Caco-2 (cell line): ENCODE measurements at regions not wholly inside any gene's neighbourhood (a gene's known extent, or its start where the extent isn't known, plus 50 kb on each side); places are given as distances from the start of the nearest gene placed in this dataset.

Experiments
- BruUV-seq: library from RNA; stranded (reverse); fragments of 400-500 nt; replicated peaks from 2 replicates; lab custom pipeline; 2021; lab: Mats Ljungman, UMichigan
- CTCF ChIA-PET: fragments of 300-600 bp; sonication (Branson Sonifier 250); formaldehyde crosslinking; loops from one replicate; lab custom pipeline; 2022; ENCODE audit warnings: antibody characterized with exemption; lab: Charles Lee
- POLR2A ChIA-PET: fragments of 300-600 bp; sonication (Branson Sonifier 250); formaldehyde crosslinking; loops from one replicate; lab custom pipeline; 2022; ENCODE audit warnings: antibody characterized with exemption; lab: Charles Lee
- DNase-seq, 2 experiments: peaks; one replicate each; pipeline versions ENCODE4 v3.0.0 to v3.0.0-alpha.2; 2020 to 2022
- H3K27me3 ChIP-seq: replicated peaks from 2 replicates; pipeline ENCODE4 v1.6.0; 2011; ENCODE audit warnings: low read length; ENCODE audit not compliant: control insufficient read depth, insufficient read depth
- H3K36me3 ChIP-seq: 2 replicates; pipeline ENCODE4 v1.5.1; 2011; ENCODE audit warnings: low read length; ENCODE audit not compliant: control insufficient read depth, insufficient read depth
- H3K4me1 ChIP-seq: fragments of 250-450 bp; sonication (Bioruptor Pico); 2 replicates; pipeline ENCODE4 v1.5.1; 2020; ENCODE audit warnings: mild to moderate bottlenecking
- H3K4me3 ChIP-seq: 2 replicates; pipeline ENCODE4 v1.5.1; 2011; ENCODE audit warnings: low read depth, mild to moderate bottlenecking, control low read depth, low read length
- H3K9me3 ChIP-seq: fragments of 250-450 bp; sonication (Bioruptor Pico); 2 replicates; pipeline ENCODE4 v1.5.1; 2020; ENCODE audit warnings: mild to moderate bottlenecking, moderate library complexity
- H3K27ac Mint-ChIP-seq: one replicate; pipeline ENCODE4 v1.8.0; 2022; ENCODE audit warnings: mixed read lengths; ENCODE audit not compliant: unreplicated experiment
- H3K27me3 Mint-ChIP-seq: one replicate; pipeline ENCODE4 v1.8.0; 2022; ENCODE audit warnings: mixed read lengths; ENCODE audit not compliant: insufficient read depth, unreplicated experiment
- H3K36me3 Mint-ChIP-seq: one replicate; pipeline ENCODE4 v1.8.0; 2022; ENCODE audit warnings: mild to moderate bottlenecking, mixed read lengths; ENCODE audit not compliant: insufficient read depth, unreplicated experiment
- H3K4me1 Mint-ChIP-seq: one replicate; pipeline ENCODE4 v1.8.0; 2022; ENCODE audit warnings: low read depth, mixed read lengths; ENCODE audit not compliant: unreplicated experiment
- H3K4me3 Mint-ChIP-seq: one replicate; pipeline ENCODE4 v1.8.0; 2022; ENCODE audit warnings: mild to moderate bottlenecking, moderate library complexity, mixed read lengths; ENCODE audit not compliant: unreplicated experiment
- H3K9me3 Mint-ChIP-seq: one replicate; pipeline ENCODE4 v1.8.0; 2022; ENCODE audit warnings: mixed read lengths; ENCODE audit not compliant: unreplicated experiment
- intact Hi-C: fragments of 100-400 bp; cut with micrococcal nuclease; formaldehyde crosslinking; loops from one replicate; pipeline ENCODE4 v1.10.0; 2022; ENCODE audit not compliant: unreplicated experiment
- TF ChIP-seq, protein P1 (sequence below), 2 experiments: fragments of 200-600 bp in 1 of 2; IDR thresholded peaks; 1 replicate in 1 of 2; 2 replicates in 1 of 2; pipeline versions ENCODE4 v1.5.1 to v1.8.0; 2011 to 2022; ENCODE audit warnings: antibody characterized with exemption in 1 of 2, control low read depth in 1 of 2, inconsistent platforms in 1 of 2, low read depth in 1 of 2, low read length in 1 of 2, mild to moderate bottlenecking in 1 of 2, moderate library complexity in 1 of 2; ENCODE audit not compliant: insufficient read depth in 1 of 2, severe bottlenecking in 1 of 2, unreplicated experiment in 1 of 2

GRCh38 chr6:78594668-78595066 lies 272.7 kb upstream of the IRAK1BP1 start:
- Mint-ChIP-seq H3K4me1 (peaks cover 6% of the 10 kb centered on the region), H3K36me3 (no peaks in the 10 kb centered on the region), H3K4me3 (no peak overlapping the region), H3K9me3 (peaks cover 10% of the 10 kb centered on the region), H3K27ac (no peak overlapping the region), H3K27me3 (no peaks in the 10 kb centered on the region)
- BruUV-seq: no TSS peak
- H3K4me1 ChIP-seq: peaks cover 10% of the 10 kb centered on the region
- H3K4me3 ChIP-seq: no peak overlapping the region
- ChIA-PET CTCF (no interaction called here), POLR2A (no interaction called here)
- no peaks in the 10 kb centered on the region for H3K27me3 ChIP-seq
- TF ChIP-seq, protein P1, sequence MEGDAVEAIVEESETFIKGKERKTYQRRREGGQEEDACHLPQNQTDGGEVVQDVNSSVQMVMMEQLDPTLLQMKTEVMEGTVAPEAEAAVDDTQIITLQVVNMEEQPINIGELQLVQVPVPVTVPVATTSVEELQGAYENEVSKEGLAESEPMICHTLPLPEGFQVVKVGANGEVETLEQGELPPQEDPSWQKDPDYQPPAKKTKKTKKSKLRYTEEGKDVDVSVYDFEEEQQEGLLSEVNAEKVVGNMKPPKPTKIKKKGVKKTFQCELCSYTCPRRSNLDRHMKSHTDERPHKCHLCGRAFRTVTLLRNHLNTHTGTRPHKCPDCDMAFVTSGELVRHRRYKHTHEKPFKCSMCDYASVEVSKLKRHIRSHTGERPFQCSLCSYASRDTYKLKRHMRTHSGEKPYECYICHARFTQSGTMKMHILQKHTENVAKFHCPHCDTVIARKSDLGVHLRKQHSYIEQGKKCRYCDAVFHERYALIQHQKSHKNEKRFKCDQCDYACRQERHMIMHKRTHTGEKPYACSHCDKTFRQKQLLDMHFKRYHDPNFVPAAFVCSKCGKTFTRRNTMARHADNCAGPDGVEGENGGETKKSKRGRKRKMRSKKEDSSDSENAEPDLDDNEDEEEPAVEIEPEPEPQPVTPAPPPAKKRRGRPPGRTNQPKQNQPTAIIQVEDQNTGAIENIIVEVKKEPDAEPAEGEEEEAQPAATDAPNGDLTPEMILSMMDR (IDR thresholded peaks at IDR 0.05; ENCODE audit: insufficient read depth in 1 of 2, low read depth in 1 of 2, low read length in 1 of 2, severe bottlenecking in 1 of 2, unreplicated experiment in 1 of 2): no peak
- intact Hi-C loops: no loop called here
- no peaks in the 10 kb centered on the region for H3K36me3 ChIP-seq
- no peak for DNase-seq
- H3K9me3 ChIP-seq: no peaks in the 10 kb centered on the region

GRCh38 chr6:78597966-78598365 lies 269.4 kb upstream of the IRAK1BP1 start:
- intact Hi-C loops: no loop called here
- no peaks in the 10 kb centered on the region for H3K36me3 Mint-ChIP-seq
- no peaks in the 10 kb centered on the region for H3K9me3 Mint-ChIP-seq
- H3K36me3 ChIP-seq: no peaks in the 10 kb centered on the region
- TF ChIP-seq, protein P1 (IDR thresholded peaks at IDR 0.05; ENCODE audit: insufficient read depth in 1 of 2, low read depth in 1 of 2, low read length in 1 of 2, severe bottlenecking in 1 of 2, unreplicated experiment in 1 of 2): no peak
- no peaks in the 10 kb centered on the region for H3K27me3 Mint-ChIP-seq
- BruUV-seq: no TSS peak
- ChIA-PET POLR2A (no interaction called here), CTCF (no interaction called here)
- peaks cover 6% of the 10 kb centered on the region for H3K4me1 Mint-ChIP-seq
- H3K4me1 ChIP-seq: peaks cover 10% of the 10 kb centered on the region
- H3K9me3 ChIP-seq: no peaks in the 10 kb centered on the region
- H3K27ac Mint-ChIP-seq: no peak overlapping the region
- no peak overlapping the region for H3K4me3 ChIP-seq
- no peaks in the 10 kb centered on the region for H3K27me3 ChIP-seq
- H3K4me3 Mint-ChIP-seq: no peak overlapping the region
- DNase-seq: no peak

GRCh38 chr6:78598966-78599365 lies 268.4 kb upstream of the IRAK1BP1 start:
- H3K27me3 Mint-ChIP-seq: no peaks in the 10 kb centered on the region
- H3K27me3 ChIP-seq: no peaks in the 10 kb centered on the region
- peaks cover 9% of the 10 kb centered on the region for H3K4me1 ChIP-seq
- no peaks in the 10 kb centered on the region for H3K9me3 Mint-ChIP-seq
- TF ChIP-seq, protein P1 (IDR thresholded peaks at IDR 0.05; ENCODE audit: insufficient read depth in 1 of 2, low read depth in 1 of 2, low read length in 1 of 2, severe bottlenecking in 1 of 2, unreplicated experiment in 1 of 2): no peak
- H3K36me3 ChIP-seq: no peaks in the 10 kb centered on the region
- intact Hi-C loops: no loop called here
- no peak overlapping the region for H3K27ac Mint-ChIP-seq
- H3K4me1 Mint-ChIP-seq: peaks cover 6% of the 10 kb centered on the region
- no peak overlapping the region for H3K4me3 Mint-ChIP-seq
- ChIA-PET POLR2A (no interaction called here), CTCF (no interaction called here)
- DNase-seq: no peak
- H3K9me3 ChIP-seq: no peaks in the 10 kb centered on the region; the same call in 1 of the 2 replicates
- BruUV-seq: no TSS peak
- no peak overlapping the region for H3K4me3 ChIP-seq
- H3K36me3 Mint-ChIP-seq: no peaks in the 10 kb centered on the region
